Muscle layer of colon (tissue), 2 donors: ENCODE measurements at regions not wholly inside any gene's neighbourhood (a gene's known extent, or its start where the extent isn't known, plus 50 kb on each side); places are given as distances from the start of the nearest gene placed in this dataset.
"Not testable (repeated sequence)": the region's sequence is repeated elsewhere in the genome, so short reads cannot be mapped to it uniquely, and the experiment has no call there.

Experiments used
- H3K27ac ChIP-seq: one replicate; pipeline ENCODE4 v1.7.0; 2013; ENCODE audit warnings: low read depth, mild to moderate bottlenecking, low read length, moderate library complexity
- H3K27me3 ChIP-seq, 2 donors: one replicate each; pipeline ENCODE4 v1.7.0; 2013; ENCODE audit warnings: low read length in 2 of 2, mild to moderate bottlenecking in 2 of 2; ENCODE audit not compliant: insufficient read depth in 2 of 2, control insufficient read depth in 1 of 2
- H3K36me3 ChIP-seq: one replicate; pipeline ENCODE4 v1.7.0; 2013; ENCODE audit warnings: mild to moderate bottlenecking, low read length; ENCODE audit not compliant: insufficient read depth
- H3K4me1 ChIP-seq: one replicate; pipeline ENCODE4 v1.7.0; 2013; ENCODE audit warnings: mild to moderate bottlenecking, low read length; ENCODE audit not compliant: insufficient read depth
- H3K4me3 ChIP-seq, 2 donors: one replicate each; pipeline ENCODE4 v1.7.0; 2013; ENCODE audit warnings: low read length in 2 of 2, low read depth in 1 of 2, mild to moderate bottlenecking in 1 of 2, moderate library complexity in 1 of 2
- H3K9ac ChIP-seq: one replicate; pipeline ENCODE4 v1.7.0; 2013; ENCODE audit warnings: low read length
- H3K9me3 ChIP-seq: one replicate; pipeline ENCODE4 v1.7.0; 2013; ENCODE audit warnings: mild to moderate bottlenecking, low read length
- donor health status: abdominal sarcoma.
- donor health status: Adenocarcinoma of cecum.

GRCh38 chr5:101103874-101104273, 200.8 kb upstream of the ST8SIA4 start:
- no peak overlapping the region for H3K27ac ChIP-seq

GRCh38 chr5:101102506-101102905, 199.4 kb upstream of the ST8SIA4 start:
- no peak overlapping the region for H3K27ac ChIP-seq
- no peak overlapping the region for H3K4me3 ChIP-seq
- H3K36me3 ChIP-seq: no peaks in the 10 kb centered on the region
- no peak overlapping the region for H3K9ac ChIP-seq
- no peaks in the 10 kb centered on the region for H3K9me3 ChIP-seq
- no peaks in the 10 kb centered on the region for H3K4me1 ChIP-seq
- no peaks in the 10 kb centered on the region for H3K27me3 ChIP-seq

More at GRCh38 chr5:101103874-101104273, 200.8 kb upstream of the ST8SIA4 start:
- Histone ChIP-seq H3K27me3 (no peaks in the 10 kb centered on the region), H3K9me3 (no peaks in the 10 kb centered on the region), H3K4me1 (no peaks in the 10 kb centered on the region), H3K36me3 (no peaks in the 10 kb centered on the region), H3K4me3 (no peak overlapping the region), H3K9ac (no peak overlapping the region)

GRCh38 chr5:101091902-101092301, 188.8 kb upstream of the ST8SIA4 start:
- Histone ChIP-seq H3K9ac (no peak overlapping the region), H3K27ac (no peak overlapping the region), H3K36me3 (no peaks in the 10 kb centered on the region), H3K4me3 (no peak overlapping the region), H3K4me1 (no peaks in the 10 kb centered on the region), H3K27me3 (no peaks in the 10 kb centered on the region), H3K9me3 (no peaks in the 10 kb centered on the region)

GRCh38 chr5:101084353-101084752, 181.3 kb upstream of the ST8SIA4 start:
- Histone ChIP-seq H3K9ac (no peak overlapping the region), H3K4me3 (no peak overlapping the region), H3K4me1 (no peaks in the 10 kb centered on the region), H3K27me3 (no peaks in the 10 kb centered on the region), H3K9me3 (no peaks in the 10 kb centered on the region), H3K27ac (no peak overlapping the region), H3K36me3 (no peaks in the 10 kb centered on the region)

- H3K27ac ChIP-seq: no peak overlapping the region
- H3K9me3 ChIP-seq: no peaks in the 10 kb centered on the region
- H3K36me3 ChIP-seq: no peaks in the 10 kb centered on the region
- H3K27me3 ChIP-seq: no peaks in the 10 kb centered on the region
- H3K9ac ChIP-seq: no peak overlapping the region
- H3K4me3 ChIP-seq: no peak overlapping the region
- no peaks in the 10 kb centered on the region for H3K4me1 ChIP-seq
Observed at GRCh38 chr5:101080462-101081240, 177.6 kb upstream of the ST8SIA4 start.

GRCh38 chr5:101068298-101068697, 165.2 kb upstream of the ST8SIA4 start:
- Histone ChIP-seq H3K4me1 (no peaks in the 10 kb centered on the region), H3K9me3 (peaks cover 1% of the 10 kb centered on the region), H3K9ac (no peak overlapping the region), H3K27ac (no peak overlapping the region), H3K36me3 (no peaks in the 10 kb centered on the region), H3K4me3 (no peak overlapping the region), H3K27me3 (no peaks in the 10 kb centered on the region)

- Histone ChIP-seq H3K27me3 (no peaks in the 10 kb centered on the region), H3K9me3 (peaks cover 8% of the 10 kb centered on the region), H3K36me3 (no peaks in the 10 kb centered on the region), H3K27ac (no peak overlapping the region), H3K9ac (no peak overlapping the region), H3K4me3 (no peak overlapping the region), H3K4me1 (no peaks in the 10 kb centered on the region)
Observed at GRCh38 chr5:101067429-101067828, 164.3 kb upstream of the ST8SIA4 start.

- H3K4me3 ChIP-seq: no peak overlapping the region
- no peaks in the 10 kb centered on the region for H3K36me3 ChIP-seq
- H3K9me3 ChIP-seq: peaks cover 8% of the 10 kb centered on the region
- no peak overlapping the region for H3K9ac ChIP-seq
- no peak overlapping the region for H3K27ac ChIP-seq
- H3K27me3 ChIP-seq: no peaks in the 10 kb centered on the region
- no peaks in the 10 kb centered on the region for H3K4me1 ChIP-seq
Observed at GRCh38 chr5:101062902-101063301, 159.8 kb upstream of the ST8SIA4 start.

GRCh38 chr5:101047181-101047580, 144.1 kb upstream of the ST8SIA4 start:
- Histone ChIP-seq H3K4me1 (no peaks in the 10 kb centered on the region), H3K4me3 (no peak overlapping the region), H3K36me3 (no peaks in the 10 kb centered on the region)

GRCh38 chr5:101045689-101046088, 142.6 kb upstream of the ST8SIA4 start:
- no peak overlapping the region for H3K4me3 ChIP-seq

More at GRCh38 chr5:101047181-101047580, 144.1 kb upstream of the ST8SIA4 start:
- H3K9me3 ChIP-seq: no peaks in the 10 kb centered on the region
- no peaks in the 10 kb centered on the region for H3K27me3 ChIP-seq
- no peak overlapping the region for H3K9ac ChIP-seq
- H3K27ac ChIP-seq: no peak overlapping the region

GRCh38 chr5:101040002-101040401, 136.9 kb upstream of the ST8SIA4 start:
- H3K27me3 ChIP-seq, H3K9ac ChIP-seq, H3K27ac ChIP-seq, H3K4me3 ChIP-seq, H3K36me3 ChIP-seq, H3K4me1 ChIP-seq, H3K9me3 ChIP-seq: not testable (repeated sequence)

More at GRCh38 chr5:101045689-101046088, 142.6 kb upstream of the ST8SIA4 start:
- Histone ChIP-seq H3K27me3 (no peaks in the 10 kb centered on the region), H3K9ac (no peak overlapping the region), H3K9me3 (no peaks in the 10 kb centered on the region), H3K27ac (no peak overlapping the region), H3K4me1 (no peaks in the 10 kb centered on the region), H3K36me3 (no peaks in the 10 kb centered on the region)

- Histone ChIP-seq H3K9ac (no peak overlapping the region), H3K36me3 (no peaks in the 10 kb centered on the region), H3K4me1 (no peaks in the 10 kb centered on the region), H3K27me3 (no peaks in the 10 kb centered on the region), H3K27ac (no peak overlapping the region), H3K9me3 (no peaks in the 10 kb centered on the region), H3K4me3 (no peak overlapping the region)
Observed at GRCh38 chr5:101036778-101037177, 133.7 kb upstream of the ST8SIA4 start.
